WTC11 (cell line): ENCODE measurements at regions not wholly inside any gene's neighbourhood (a gene's known extent, or its start where the extent isn't known, plus 50 kb on each side); places are given as distances from the start of the nearest gene placed in this dataset.

Experiments used
- ATF1 ChIP-seq: sonication (generic); formaldehyde crosslinking; IDR thresholded peaks from 2 replicates; pipeline ENCODE4 v1.8.1; 2023; ENCODE audit warnings: mild to moderate bottlenecking, moderate library complexity, missing genetic modification reagents
- CREB1 ChIP-seq: sonication (generic); formaldehyde crosslinking; IDR thresholded peaks from 2 replicates; pipeline ENCODE4 v1.8.0; 2023; ENCODE audit warnings: mild to moderate bottlenecking, missing genetic modification reagents
- EMX1 ChIP-seq: fragments of 250-450 bp; sonication (Bioruptor Pico); IDR thresholded peaks from 2 replicates; pipeline ENCODE4 v1.8.0; 2021; ENCODE audit warnings: mild to moderate bottlenecking
- FOXP1 ChIP-seq: sonication (generic); formaldehyde crosslinking; IDR thresholded peaks from 2 replicates; pipeline ENCODE4 v1.8.0; 2022; ENCODE audit warnings: missing genetic modification reagents, mild to moderate bottlenecking, moderate library complexity, borderline replicate concordance
- GABPB1 ChIP-seq: sonication (generic); formaldehyde crosslinking; IDR thresholded peaks from 2 replicates; pipeline ENCODE4 v1.8.1; 2023; ENCODE audit warnings: mild to moderate bottlenecking, missing genetic modification reagents
- TP53 ChIP-seq: sonication (generic); formaldehyde crosslinking; IDR thresholded peaks from 2 replicates; pipeline ENCODE4 v1.8.1; 2023; ENCODE audit warnings: mild to moderate bottlenecking, missing genetic modification reagents
- ZNF121 ChIP-seq: sonication (generic); formaldehyde crosslinking; IDR thresholded peaks from 2 replicates; pipeline ENCODE4 v1.8.0; 2023; ENCODE audit warnings: missing genetic modification reagents
- TF ChIP-seq, protein P1 (sequence below): fragments of 200-600 bp; IDR thresholded peaks from 2 replicates; pipeline ENCODE4 v1.8.0; 2022; ENCODE audit warnings: antibody characterized with exemption
- TF ChIP-seq, protein P2 (sequence below): sonication (generic); formaldehyde crosslinking; IDR thresholded peaks from 2 replicates; pipeline ENCODE4 v1.8.1; 2022; ENCODE audit warnings: mild to moderate bottlenecking, moderate library complexity, missing genetic modification reagents

DNA sequence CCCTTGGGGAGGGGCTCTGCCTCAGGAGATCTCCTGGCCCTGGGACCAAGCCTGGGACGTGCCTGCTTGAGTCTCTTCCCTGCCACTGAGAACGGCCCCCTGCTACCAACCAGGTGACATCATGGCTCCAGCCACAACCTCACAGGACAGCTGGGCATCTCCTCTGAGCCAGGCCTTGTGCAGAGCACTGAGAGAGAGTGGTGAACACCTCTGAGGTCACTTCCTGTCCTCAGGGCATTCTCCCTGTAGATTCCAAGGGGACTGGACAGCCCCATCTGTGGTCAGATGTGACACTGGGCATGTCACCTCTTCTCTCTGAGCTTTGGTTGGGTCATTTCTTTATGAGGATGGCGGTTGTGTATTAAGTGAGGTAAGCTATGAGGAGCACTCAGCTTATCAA, 172.0 kb downstream of the MELK start:
- TF ChIP-seq ATF1 (CRISPR knock-in tag) (no peak), GABPB1 (no peak), ZNF121 (CRISPR knock-in tag) (no peak), TP53 (CRISPR knock-in tag) (no peak), FOXP1 (no peak), EMX1 (CRISPR knock-in tag) (no peak), CREB1 (CRISPR knock-in tag) (no peak)
- TF ChIP-seq, protein P1, sequence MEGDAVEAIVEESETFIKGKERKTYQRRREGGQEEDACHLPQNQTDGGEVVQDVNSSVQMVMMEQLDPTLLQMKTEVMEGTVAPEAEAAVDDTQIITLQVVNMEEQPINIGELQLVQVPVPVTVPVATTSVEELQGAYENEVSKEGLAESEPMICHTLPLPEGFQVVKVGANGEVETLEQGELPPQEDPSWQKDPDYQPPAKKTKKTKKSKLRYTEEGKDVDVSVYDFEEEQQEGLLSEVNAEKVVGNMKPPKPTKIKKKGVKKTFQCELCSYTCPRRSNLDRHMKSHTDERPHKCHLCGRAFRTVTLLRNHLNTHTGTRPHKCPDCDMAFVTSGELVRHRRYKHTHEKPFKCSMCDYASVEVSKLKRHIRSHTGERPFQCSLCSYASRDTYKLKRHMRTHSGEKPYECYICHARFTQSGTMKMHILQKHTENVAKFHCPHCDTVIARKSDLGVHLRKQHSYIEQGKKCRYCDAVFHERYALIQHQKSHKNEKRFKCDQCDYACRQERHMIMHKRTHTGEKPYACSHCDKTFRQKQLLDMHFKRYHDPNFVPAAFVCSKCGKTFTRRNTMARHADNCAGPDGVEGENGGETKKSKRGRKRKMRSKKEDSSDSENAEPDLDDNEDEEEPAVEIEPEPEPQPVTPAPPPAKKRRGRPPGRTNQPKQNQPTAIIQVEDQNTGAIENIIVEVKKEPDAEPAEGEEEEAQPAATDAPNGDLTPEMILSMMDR = no peak
- TF ChIP-seq, protein P2, sequence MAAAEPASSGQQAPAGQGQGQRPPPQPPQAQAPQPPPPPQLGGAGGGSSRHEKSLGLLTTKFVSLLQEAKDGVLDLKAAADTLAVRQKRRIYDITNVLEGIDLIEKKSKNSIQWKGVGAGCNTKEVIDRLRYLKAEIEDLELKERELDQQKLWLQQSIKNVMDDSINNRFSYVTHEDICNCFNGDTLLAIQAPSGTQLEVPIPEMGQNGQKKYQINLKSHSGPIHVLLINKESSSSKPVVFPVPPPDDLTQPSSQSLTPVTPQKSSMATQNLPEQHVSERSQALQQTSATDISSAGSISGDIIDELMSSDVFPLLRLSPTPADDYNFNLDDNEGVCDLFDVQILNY (CRISPR knock-in tag) = no peak
